HG03565 (cell line): ENCODE measurements at regions not wholly inside any gene's neighbourhood (a gene's known extent, or its start where the extent isn't known, plus 50 kb on each side); places are given as distances from the start of the nearest gene placed in this dataset.

Source experiments
- ATAC-seq: cut with Tn5 transposase; IDR thresholded peaks from one replicate; pipeline ENCODE4 v1.9.1; 2021; ENCODE audit warnings: mild to moderate bottlenecking, moderate library complexity; ENCODE audit not compliant: unreplicated experiment

DNA sequence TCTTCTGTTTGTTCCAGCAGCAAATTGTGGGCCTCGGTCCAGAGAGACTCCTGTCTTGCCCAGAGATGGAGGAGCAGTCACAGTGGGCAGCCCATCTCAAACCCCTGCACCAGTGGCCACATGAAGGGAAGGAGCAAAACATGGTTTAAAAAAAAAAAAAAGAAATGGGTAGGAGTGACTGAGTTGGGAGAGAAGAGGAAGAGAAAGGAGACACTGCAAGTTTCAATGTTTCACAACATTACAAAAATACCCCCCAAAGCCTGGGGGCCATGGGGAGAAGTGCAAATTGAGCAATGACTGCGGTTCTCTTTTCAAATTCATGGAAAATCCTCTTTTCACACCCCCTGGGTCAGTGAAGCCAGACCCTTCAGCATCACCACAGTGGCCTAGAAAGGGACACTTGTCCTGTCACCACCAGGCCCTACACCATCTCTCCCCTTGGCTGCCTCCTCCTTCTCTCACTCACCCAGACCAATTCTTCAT, 117.1 kb downstream of the ZFP36L2 start:
- no peak for ATAC-seq

DNA sequence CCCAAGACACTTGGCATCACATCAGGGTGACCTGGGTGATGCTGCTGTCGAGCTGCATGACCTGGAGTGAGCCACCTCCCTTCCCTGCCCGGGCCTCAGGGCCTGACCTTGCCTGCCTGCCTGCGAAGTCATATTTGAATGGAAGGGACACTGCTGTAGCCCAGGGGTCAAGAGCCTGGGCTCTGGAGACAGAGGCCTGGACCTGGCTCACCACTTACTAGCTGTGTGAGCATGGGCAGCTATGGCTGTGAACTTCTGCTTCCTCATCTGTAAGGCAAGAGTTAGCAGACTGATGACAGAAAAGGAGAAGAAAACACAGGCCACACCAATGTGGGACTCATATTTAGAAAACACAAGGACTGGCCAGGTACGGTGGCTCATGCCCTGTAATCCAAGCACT, 118.7 kb downstream of the ZFP36L2 start:
- ATAC-seq: no peak

DNA sequence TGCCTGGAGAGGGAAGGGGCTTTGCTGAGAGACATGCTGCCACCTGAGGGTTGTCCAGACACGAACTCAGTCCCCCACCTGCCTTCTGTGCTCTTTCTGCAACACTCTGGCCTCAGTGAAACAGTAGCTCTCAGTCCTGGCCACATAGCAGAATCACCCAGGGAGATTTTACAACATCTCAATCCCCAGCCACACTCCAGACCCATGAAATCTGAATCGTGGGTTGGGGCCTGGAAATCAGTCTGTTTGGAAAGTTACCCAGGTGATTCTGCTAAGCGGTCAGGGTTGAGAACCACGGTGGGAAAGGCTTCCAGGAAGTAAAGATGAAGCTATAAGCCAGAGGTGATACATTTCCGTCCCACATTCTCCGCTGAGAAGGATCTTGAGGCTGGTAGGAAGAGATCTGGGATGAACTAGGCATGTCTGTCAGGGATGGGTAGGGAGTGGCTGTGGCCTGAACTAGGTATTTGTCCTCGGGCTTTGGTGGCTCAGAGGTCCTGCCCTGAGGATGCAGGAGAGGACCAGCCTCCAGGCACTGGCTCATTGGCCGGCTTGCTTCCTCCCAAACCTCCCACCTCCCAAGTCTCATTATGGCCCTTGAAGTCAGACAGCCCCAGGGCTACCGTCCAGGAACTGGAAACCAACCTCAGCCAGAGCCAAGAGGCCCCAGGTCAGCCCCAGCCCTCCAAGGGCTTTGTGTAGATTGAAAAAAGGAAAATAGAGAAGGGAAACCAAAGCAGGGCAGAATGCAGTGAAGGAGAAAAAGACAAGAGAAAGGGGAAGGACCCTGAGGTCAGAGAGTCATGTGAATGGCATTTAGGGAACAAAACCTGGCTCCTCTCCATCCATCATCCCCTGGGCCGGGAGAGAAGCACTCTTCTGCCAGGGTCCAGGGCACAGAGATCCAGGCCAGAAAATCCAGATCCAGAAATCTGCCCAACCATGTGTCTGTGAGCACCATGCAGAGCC, 119.6 kb downstream of the ZFP36L2 start:
- ATAC-seq: no peak

DNA sequence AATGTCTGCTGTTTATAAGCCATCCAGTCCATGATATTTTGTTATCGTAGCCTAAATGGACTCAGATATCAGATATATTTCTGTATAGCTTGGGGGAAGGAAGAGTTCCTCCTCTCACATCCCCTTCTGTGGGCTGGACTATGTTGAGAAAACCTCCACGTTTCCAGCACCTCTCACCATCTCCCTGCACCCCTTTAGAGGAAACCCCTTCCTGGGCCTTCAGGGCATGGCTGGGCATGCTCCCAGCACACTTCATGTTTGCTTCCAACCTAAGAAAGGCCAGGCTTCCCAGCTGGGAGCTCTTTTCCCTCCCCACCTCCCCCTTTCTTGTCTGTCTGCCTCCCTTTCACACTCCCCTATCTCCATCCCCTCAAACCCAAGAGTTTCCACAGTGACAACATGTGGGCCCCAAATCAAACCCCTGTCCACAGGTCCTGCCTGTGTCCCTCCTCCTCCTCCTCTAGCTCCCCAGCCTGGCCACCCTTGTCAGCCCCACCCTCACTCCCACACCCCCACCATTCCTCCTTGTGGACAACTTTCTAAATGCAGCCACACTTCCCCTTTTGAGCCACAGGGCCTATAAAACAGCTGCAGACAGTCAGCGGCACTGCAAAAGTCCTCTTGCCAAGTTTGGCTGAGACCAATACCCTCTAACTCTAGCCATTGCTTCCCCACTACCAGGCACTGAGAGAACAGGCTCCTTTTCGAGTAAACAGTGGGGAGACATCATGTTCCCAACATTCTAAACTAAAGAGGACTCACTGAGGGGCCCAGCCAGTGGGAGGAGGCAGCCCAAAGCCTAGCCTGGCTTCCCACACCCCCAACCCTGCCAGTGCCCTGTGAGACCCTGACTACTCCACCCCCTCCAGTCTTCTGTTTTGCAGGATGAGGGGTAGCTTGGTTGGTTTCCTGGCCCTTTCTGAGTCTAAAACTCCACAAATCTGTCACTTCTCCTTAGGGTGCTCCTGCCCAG, 120.5 kb downstream of the ZFP36L2 start:
- no peak for ATAC-seq

DNA sequence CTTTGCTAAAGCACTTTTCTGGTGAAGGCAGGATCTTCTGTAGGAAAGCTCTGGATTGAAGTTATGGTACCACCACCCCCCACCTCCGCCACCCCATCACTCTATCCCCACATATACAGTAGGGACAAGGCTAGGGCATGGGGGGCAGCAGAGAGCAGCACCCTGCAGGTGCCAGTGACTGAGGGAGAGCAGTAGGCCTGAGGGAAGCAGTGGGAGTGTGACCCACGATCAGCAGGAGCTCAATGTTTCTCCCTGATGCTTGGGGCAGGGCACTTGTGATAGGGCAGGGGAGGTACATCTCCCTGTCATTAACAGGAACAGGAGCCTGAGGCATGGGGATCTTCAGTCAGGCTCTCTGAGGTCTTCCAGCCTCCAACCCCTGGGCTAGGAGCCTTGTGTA, 121.6 kb downstream of the ZFP36L2 start:
- ATAC-seq: no peak

DNA sequence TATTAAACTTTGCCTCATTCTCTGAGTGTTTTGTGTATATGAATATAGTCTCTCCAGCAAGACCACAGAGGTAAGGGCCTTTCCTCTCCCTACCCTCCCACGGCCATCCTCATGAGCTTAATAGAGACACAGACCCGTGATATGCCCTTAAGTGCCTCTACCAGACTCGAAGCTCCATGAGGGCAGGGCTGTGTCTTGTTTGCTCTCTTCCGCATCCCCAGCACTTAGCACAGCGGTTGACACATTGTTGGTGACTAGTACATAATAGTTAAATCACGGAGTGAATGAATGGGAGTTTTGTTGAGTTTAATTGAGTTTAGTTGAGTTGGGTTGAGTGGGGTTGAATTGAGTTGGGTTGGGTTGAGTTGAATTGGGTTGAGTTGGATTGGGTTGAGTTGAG, 122.3 kb downstream of the ZFP36L2 start:
- ATAC-seq: no peak

DNA sequence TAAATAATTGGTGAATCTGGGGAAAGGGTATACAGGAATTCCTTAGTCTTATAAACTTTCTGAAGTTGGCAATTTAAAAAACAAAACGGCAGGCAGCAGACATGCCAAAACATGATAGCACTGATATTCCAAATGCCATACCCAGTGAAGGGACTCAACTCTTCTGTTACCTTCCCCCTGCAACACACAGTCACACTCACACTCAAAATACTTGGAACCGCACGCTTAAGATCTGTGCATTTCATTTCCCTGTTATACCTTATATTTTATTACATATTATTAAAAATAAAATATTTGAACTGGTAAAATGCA, 123.4 kb downstream of the ZFP36L2 start:
- ATAC-seq: no peak

GRCh38 chr2:43102366-43103092, 123.9 kb downstream of the ZFP36L2 start:
- ATAC-seq: no peak

- ATAC-seq: no peak
Measured at GRCh38 chr2:43101751-43102150, 124.7 kb downstream of the ZFP36L2 start.

DNA sequence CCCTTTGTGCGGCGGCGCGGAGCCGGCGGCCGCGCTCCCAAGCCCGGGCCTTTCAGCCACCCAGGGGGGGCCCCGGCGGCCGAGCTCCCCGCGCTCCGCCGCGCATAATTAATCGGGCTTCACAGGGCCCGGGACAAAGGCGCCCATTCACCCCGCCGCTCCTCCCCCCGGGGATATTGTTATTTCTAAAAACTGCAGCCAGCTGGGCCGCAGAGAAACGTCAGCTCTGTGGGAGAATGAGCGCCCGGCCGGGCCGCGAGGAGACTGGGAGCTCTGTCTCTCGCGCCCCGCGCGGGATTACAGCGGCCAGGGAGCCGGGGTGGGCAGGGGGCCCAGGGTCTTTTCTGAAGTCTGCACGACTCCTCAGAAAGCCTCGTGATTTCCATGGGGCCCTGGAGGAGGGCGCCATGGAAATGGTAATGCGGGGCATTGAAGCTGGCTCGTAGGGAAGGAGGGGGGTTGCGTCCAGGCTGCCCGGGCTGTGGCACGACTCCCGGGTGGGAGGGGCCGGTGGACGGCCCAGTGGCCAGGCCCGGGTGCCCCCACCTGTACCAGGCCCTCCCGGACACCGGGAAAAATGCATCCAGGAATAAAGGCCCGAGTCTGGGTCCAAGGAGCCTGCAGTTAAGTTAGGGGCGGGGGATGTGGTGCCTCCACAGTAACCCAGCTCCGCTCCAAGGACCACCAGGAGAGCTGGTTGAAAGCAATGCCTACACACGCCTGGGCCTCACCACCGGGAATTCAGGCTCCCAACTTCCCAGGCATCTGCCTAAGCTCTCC, 125.3 kb downstream of the ZFP36L2 start:
- ATAC-seq: no peak

- no peak for ATAC-seq
Measured at GRCh38 chr2:43100362-43100882, 126.0 kb downstream of the ZFP36L2 start.

GRCh38 chr2:43099797-43100196, 126.6 kb downstream of the ZFP36L2 start:
- no peak for ATAC-seq

DNA sequence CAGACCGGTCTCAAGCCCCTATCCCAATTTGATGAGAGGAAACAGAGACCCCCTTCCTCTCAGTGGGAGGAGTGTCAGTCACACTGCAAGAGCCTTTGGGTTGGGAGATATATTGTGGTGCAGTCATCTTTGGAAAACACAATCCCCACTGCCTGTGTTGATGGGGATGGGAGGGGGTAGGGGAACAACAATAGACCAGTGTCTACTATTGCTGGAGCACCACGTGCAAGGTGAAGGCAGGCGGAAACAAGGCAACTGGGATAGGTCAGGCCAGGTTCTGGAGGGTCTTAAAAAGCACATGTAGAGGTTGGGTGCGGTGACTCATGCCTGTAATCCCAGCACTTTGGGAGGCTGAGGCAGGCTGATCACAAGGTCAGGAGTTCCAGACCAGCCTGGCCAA, 127.9 kb downstream of the ZFP36L2 start:
- ATAC-seq: no peak

- no peak for ATAC-seq
Measured at GRCh38 chr2:43097644-43098408, 128.6 kb downstream of the ZFP36L2 start.

DNA sequence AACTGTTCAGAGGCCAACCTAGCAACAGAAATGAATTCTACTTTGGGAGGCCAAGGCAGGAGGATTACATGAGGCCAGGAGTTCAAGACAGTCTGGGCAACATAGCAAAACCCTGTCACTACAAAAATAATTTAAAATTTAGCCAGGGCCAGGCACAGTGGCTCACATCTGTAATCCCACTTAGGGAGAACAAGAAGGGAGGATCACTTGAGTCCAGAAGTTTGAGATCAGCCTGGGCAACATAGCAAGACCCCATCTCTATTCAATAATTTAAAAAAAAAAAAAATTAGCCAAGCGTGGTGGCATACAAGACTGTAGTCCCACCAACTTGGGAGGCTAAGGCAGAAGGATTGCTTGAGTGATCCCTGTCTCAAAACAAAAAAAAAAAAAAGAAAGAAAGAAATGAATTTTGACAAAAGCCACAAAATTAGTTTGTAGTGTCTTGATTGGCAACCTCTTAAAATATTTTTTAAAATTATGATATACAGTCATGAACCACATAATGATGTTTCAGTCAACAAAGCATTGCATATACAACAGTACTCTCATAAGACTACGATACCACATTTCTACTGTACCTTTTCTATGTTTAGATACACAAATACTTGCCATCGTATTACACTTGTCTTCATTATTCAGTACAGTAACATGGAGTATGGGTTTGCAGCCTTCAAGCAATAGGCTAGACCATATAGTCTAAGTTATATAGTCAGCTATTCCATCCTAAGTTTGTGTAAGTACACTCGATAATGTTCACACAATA, 130.7 kb downstream of the ZFP36L2 start:
- ATAC-seq: no peak

GRCh38 chr2:43092520-43093179, 133.8 kb downstream of the ZFP36L2 start:
- ATAC-seq: no peak

- ATAC-seq: no peak
Measured at GRCh38 chr2:43090317-43090716, 136.1 kb downstream of the ZFP36L2 start.
